HepG2 (cell line): ENCODE measurements at regions not wholly inside any gene's neighbourhood (a gene's known extent, or its start where the extent isn't known, plus 50 kb on each side); places are given as distances from the start of the nearest gene placed in this dataset.

ENCODE experiments used
- ATAC-seq: fragments of 200-7000 bp; cut with Tn5 transposase; 3 replicates; pipeline ENCODE4 v1.9.1; 2020; ENCODE audit warnings: mild to moderate bottlenecking, moderate library complexity
- BruUV-seq: library from RNA; stranded (reverse); fragments of 400-500 nt; replicated peaks from 2 replicates; lab custom pipeline; 2021; lab: Mats Ljungman, UMichigan
- CTCF ChIA-PET: fragments of 300-600 bp; formaldehyde crosslinking; extraction: SDS; loops from one replicate; lab custom pipeline; 2021; ENCODE audit warnings: low total read pairs, inconsistent platforms, low intra/inter-chr PET ratio; lab: Yijun Ruan, JAX
- POLR2A ChIA-PET: fragments of 350-600 bp; sonication (Branson Sonifier 250); formaldehyde crosslinking; loops from one replicate; lab custom pipeline; 2020; ENCODE audit warnings: antibody characterized with exemption, inconsistent platforms; lab: Yijun Ruan, JAX
- DNase-seq: peaks from one replicate; pipeline ENCODE4 v3.0.0-alpha.2; 2015; ENCODE audit warnings: low spot score
- FAIRE-seq: peaks from 3 replicates; lab custom pipeline; 2011; peaks lifted over from hg19 to GRCh38; lab: Jason Lieb, UNC
- H2AFZ ChIP-seq: one replicate; pipeline ENCODE4 v1.6.1; 2011; ENCODE audit warnings: low read length, inconsistent platforms
- H3K27ac ChIP-seq: fragments of 300-600 bp; 3 replicates; pipeline ENCODE4 v1.8.0; 2011; ENCODE audit warnings: mixed run types, mild to moderate bottlenecking, mixed read lengths, low read length, inconsistent platforms; ENCODE audit not compliant: insufficient read depth; ENCODE audit errors: extremely low read length
- H3K27me3 ChIP-seq, 2 experiments: fragments of 200-600 bp in 1 of 2; 2 replicates in 1 of 2; 3 replicates in 1 of 2; pipeline versions ENCODE4 v1.6.0 to v1.8.0; 2011; ENCODE audit warnings: low read length in 2 of 2, mild to moderate bottlenecking in 2 of 2, moderate library complexity in 2 of 2, inconsistent platforms in 1 of 2; ENCODE audit not compliant: insufficient read depth in 2 of 2, control insufficient read depth in 1 of 2
- H3K36me3 ChIP-seq, 2 experiments: fragments of 200-600 bp in 1 of 2; replicated peaks in 1 of 2; 2 replicates in 1 of 2; 3 replicates in 1 of 2; pipeline versions ENCODE4 v1.5.1 to v1.8.0; 2011; ENCODE audit warnings: low read length in 2 of 2, inconsistent platforms in 1 of 2; ENCODE audit not compliant: insufficient read depth in 2 of 2, control insufficient read depth in 1 of 2
- H3K4me1 ChIP-seq: 2 replicates; pipeline ENCODE4 v1.5.1; 2012; ENCODE audit warnings: low read length, inconsistent platforms; ENCODE audit not compliant: insufficient read depth
- H3K4me2 ChIP-seq: 2 replicates; pipeline ENCODE4 v1.6.0; 2011; ENCODE audit warnings: low read depth, low read length, inconsistent platforms
- H3K4me3 ChIP-seq, 3 experiments: fragments of 200-600 bp in 1 of 3; sonication (generic), shearing (Covaris generic) in 1 of 3; replicated peaks in 1 of 3; 2 replicates each; pipeline ENCODE4 v1.5.1; 2011 to 2016; ENCODE audit warnings: low read length in 3 of 3, inconsistent platforms in 2 of 3, low read depth in 2 of 3, mild to moderate bottlenecking in 2 of 3, control low read depth in 1 of 3, mixed read lengths in 1 of 3; ENCODE audit not compliant: insufficient read depth in 1 of 3
- H3K79me2 ChIP-seq: one replicate; pipeline ENCODE4 v1.6.1; 2011; ENCODE audit warnings: low read length, inconsistent platforms; ENCODE audit not compliant: insufficient read depth
- H3K9ac ChIP-seq: 2 replicates; pipeline ENCODE4 v1.6.0; 2011; ENCODE audit warnings: mild to moderate bottlenecking, low read depth, low read length, inconsistent platforms; ENCODE audit not compliant: insufficient read depth
- H3K9me3 ChIP-seq: 2 replicates; pipeline ENCODE4 v1.5.1; 2012; ENCODE audit warnings: mild to moderate bottlenecking, low read length
- H4K20me1 ChIP-seq: 2 replicates; pipeline ENCODE4 v1.6.0; 2011; ENCODE audit warnings: inconsistent platforms, mild to moderate bottlenecking, low read length, moderate library complexity; ENCODE audit not compliant: insufficient read depth
- ARNTL ChIP-seq: sonication (generic); formaldehyde crosslinking; IDR thresholded peaks from 2 replicates; pipeline ENCODE4 v1.4.0; 2020; ENCODE audit warnings: mild to moderate bottlenecking, missing genetic modification reagents
- BCL6 ChIP-seq: IDR thresholded peaks from 2 replicates; pipeline ENCODE4 v1.6.1; 2016; ENCODE audit warnings: missing genetic modification reagents, missing compliant biosample characterization
- FOXA3 ChIP-seq: IDR thresholded peaks from 2 replicates; pipeline ENCODE4 v1.6.1; 2016; ENCODE audit warnings: missing genetic modification reagents, missing compliant biosample characterization
- HINFP ChIP-seq: sonication (generic); formaldehyde crosslinking; IDR thresholded peaks from 2 replicates; pipeline ENCODE4 v1.4.0; 2020; ENCODE audit warnings: low read depth, mild to moderate bottlenecking, missing genetic modification reagents
- IRF9 ChIP-seq: sonication (generic); formaldehyde crosslinking; IDR thresholded peaks from 2 replicates; pipeline ENCODE4 v1.8.0; 2022; ENCODE audit warnings: missing genetic modification reagents, mild to moderate bottlenecking, borderline replicate concordance
- KDM5B ChIP-seq: sonication (generic); formaldehyde crosslinking; IDR thresholded peaks from 2 replicates; pipeline ENCODE4 v1.4.0; 2020; ENCODE audit warnings: missing genetic modification reagents, mild to moderate bottlenecking, borderline replicate concordance
- MTA1 ChIP-seq: sonication (generic); formaldehyde crosslinking; IDR thresholded peaks from 2 replicates; pipeline ENCODE4 v1.4.0; 2020; ENCODE audit warnings: missing genetic modification reagents, mild to moderate bottlenecking, borderline replicate concordance
- NR1H2 ChIP-seq: sonication (generic); formaldehyde crosslinking; IDR thresholded peaks from 2 replicates; pipeline ENCODE4 v1.8.1; 2022; ENCODE audit warnings: low read depth, missing genetic modification reagents, borderline replicate concordance
- NR2F2 ChIP-seq: IDR thresholded peaks from 2 replicates; pipeline ENCODE4 v1.6.1; 2012; ENCODE audit warnings: low read depth, inconsistent platforms, borderline replicate concordance
- POGK ChIP-seq: sonication (generic); formaldehyde crosslinking; conservative IDR thresholded peaks from 2 replicates; pipeline ENCODE4 v1.8.0; 2022; ENCODE audit warnings: mild to moderate bottlenecking, moderate library complexity, missing genetic modification reagents
- SAFB2 ChIP-seq: sonication (generic); formaldehyde crosslinking; IDR thresholded peaks from 2 replicates; pipeline ENCODE4 v1.5.1; 2020; ENCODE audit warnings: missing genetic modification reagents, low read depth, mild to moderate bottlenecking, borderline replicate concordance
- ZBTB3 ChIP-seq: sonication (generic); formaldehyde crosslinking; IDR thresholded peaks from 2 replicates; pipeline ENCODE4 v1.4.0; 2020; ENCODE audit warnings: low read depth, mild to moderate bottlenecking, moderate library complexity, missing genetic modification reagents, borderline replicate concordance
- ZNF101 ChIP-seq: sonication (generic); formaldehyde crosslinking; IDR thresholded peaks from 2 replicates; pipeline ENCODE4 v1.4.0; 2020; ENCODE audit warnings: mild to moderate bottlenecking, low read depth, missing genetic modification reagents, borderline replicate concordance
- ZNF264 ChIP-seq: sonication (generic); formaldehyde crosslinking; IDR thresholded peaks from 2 replicates; pipeline ENCODE4 v1.4.0; 2020; ENCODE audit warnings: missing genetic modification reagents
- ZNF781 ChIP-seq: sonication (generic); formaldehyde crosslinking; IDR thresholded peaks from 2 replicates; pipeline ENCODE4 v1.5.1; 2020; ENCODE audit warnings: borderline replicate concordance, mild to moderate bottlenecking, missing genetic modification reagents; ENCODE audit errors: not compliant biosample characterization
- ZZZ3 ChIP-seq: sonication (generic); formaldehyde crosslinking; IDR thresholded peaks from 2 replicates; pipeline ENCODE4 v1.4.0; 2020; ENCODE audit warnings: missing genetic modification reagents, mild to moderate bottlenecking, borderline replicate concordance
- WGBS: methylation state at CpG from one replicate; pipeline ENCODE4 v1.1.6; 2017; ENCODE audit warnings: low lambda C conversion rate; 5-methylcytosine and 5-hydroxymethylcytosine counted together
- in situ Hi-C: cut with HindIII; loops from 2 replicates; pipeline ENCODE4 v1.10.0; 2017; ENCODE audit warnings: low pct_unique_long_range_greater_than_20kb; ENCODE audit not compliant: extremely low pct_ligation_motif_present
- intact Hi-C: fragments of 100-400 bp; cut with micrococcal nuclease; formaldehyde crosslinking; loops from one replicate; pipeline ENCODE4 v1.10.0; 2022; ENCODE audit not compliant: unreplicated experiment

- TF ChIP-seq HINFP (CRISPR knock-in tag) = no peak
These were observed 115.2 kb upstream of the MDFIC start (continued) for GRCh38 chr7:114806590-114807162.

- Histone ChIP-seq H4K20me1 (no peaks in the 10 kb centered on the region), H3K9ac (no peak overlapping the region), H3K79me2 (no peaks in the 10 kb centered on the region), H3K4me1 (no peaks in the 10 kb centered on the region), H3K27me3 (no peaks in the 10 kb centered on the region), H3K36me3 (no peaks in the 10 kb centered on the region), H3K4me2 (no peak overlapping the region), H3K27ac (no peak overlapping the region), H3K4me3 (no peak overlapping the region), H3K9me3 (no peaks in the 10 kb centered on the region), H2AFZ (no peak overlapping the region)
- CTCF ChIA-PET = no interaction called here
- ATAC-seq (no peak), FAIRE-seq (no peak), DNase-seq (no peak)
- BruUV-seq = no TSS peak
- POLR2A ChIA-PET = no interaction called here
- intact Hi-C loops (no loop called here), in situ Hi-C loops (no loop called here)
- WGBS = 0% methylated on average over 1 of the region's 1 CpG
- TF ChIP-seq IRF9 (CRISPR knock-in tag) = no peak
- TF ChIP-seq ARNTL = no peak
- no peak for TF ChIP-seq ZNF264 (CRISPR knock-in tag)
- TF ChIP-seq BCL6 (CRISPR knock-in tag) = no peak
- TF ChIP-seq NR2F2 = no peak
- no peak for TF ChIP-seq POGK (CRISPR knock-in tag)
- no peak for TF ChIP-seq MTA1 (CRISPR knock-in tag)
- no peak for TF ChIP-seq NR1H2 (CRISPR knock-in tag)
- TF ChIP-seq ZNF101 (CRISPR knock-in tag) = no peak
- TF ChIP-seq KDM5B (CRISPR knock-in tag) = no peak
- no peak for TF ChIP-seq ZZZ3 (CRISPR knock-in tag)
- TF ChIP-seq SAFB2 (CRISPR knock-in tag) = no peak
- TF ChIP-seq ZBTB3 (CRISPR knock-in tag) = no peak
- no peak for TF ChIP-seq ZNF781 (CRISPR knock-in tag)
- TF ChIP-seq FOXA3 = no peak
These were observed 109.3 kb upstream of the MDFIC start for GRCh38 chr7:114812570-114812969.
